ENCODE measurements at regions not wholly inside any gene's neighbourhood (a gene's known extent, or its start where the extent isn't known, plus 50 kb on each side); places are given as distances from the start of the nearest gene placed in this dataset.

- no peak for TF ChIP-seq CTCF (IDR thresholded peaks at IDR 0.05)
These were observed 269.3 kb downstream of the DMRT2 start for GRCh38 chr9:1319436-1319835.

DNA sequence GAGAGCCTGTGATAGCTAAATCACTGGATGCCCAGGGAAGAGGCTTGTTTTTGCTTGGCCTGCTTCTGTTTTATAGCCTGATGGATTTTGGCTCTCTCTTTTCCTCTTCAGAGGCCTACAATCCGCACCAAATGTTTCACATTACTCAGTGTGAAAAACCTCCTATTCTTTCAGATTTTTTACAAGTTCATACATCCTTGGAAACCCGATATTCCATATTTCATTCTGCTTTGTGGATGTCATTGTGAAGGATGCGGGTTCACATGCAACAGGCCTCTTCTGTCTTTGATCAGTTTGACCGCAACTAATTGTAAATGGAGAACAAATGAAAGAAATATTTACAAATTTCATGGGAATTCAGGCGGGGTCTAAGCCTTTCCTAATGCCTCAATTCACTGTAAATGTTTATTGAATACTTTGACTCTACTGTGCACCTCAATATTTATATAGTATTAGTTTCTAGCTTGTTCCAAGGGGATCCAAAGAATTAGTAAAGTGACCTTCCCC is 269.9 kb downstream of the DMRT2 start:
- TF ChIP-seq CTCF (IDR thresholded peaks at IDR 0.05): no peak

GRCh38 chr9:1320607-1321195 is 270.5 kb downstream of the DMRT2 start:
- TF ChIP-seq CTCF (IDR thresholded peaks at IDR 0.05): no peak

GRCh38 chr9:1327467-1327866 is 277.3 kb downstream of the DMRT2 start:
- no peak for TF ChIP-seq CTCF (IDR thresholded peaks at IDR 0.05)

- no peak for TF ChIP-seq CTCF (IDR thresholded peaks at IDR 0.05)
These were observed 278.2 kb downstream of the DMRT2 start for GRCh38 chr9:1328341-1328740.

- TF ChIP-seq CTCF (IDR thresholded peaks at IDR 0.05): no peak
These were observed 281.4 kb downstream of the DMRT2 start for GRCh38 chr9:1331546-1332038.

- no peak for TF ChIP-seq CTCF (IDR thresholded peaks at IDR 0.05)
These were observed 282.0 kb downstream of the DMRT2 start for GRCh38 chr9:1332156-1332555.

- TF ChIP-seq CTCF (IDR thresholded peaks at IDR 0.05): no peak
These were observed 285.0 kb downstream of the DMRT2 start for GRCh38 chr9:1335174-1335573.
